ENCODE measurements at regions not wholly inside any gene's neighbourhood (a gene's known extent, or its start where the extent isn't known, plus 50 kb on each side); places are given as distances from the start of the nearest gene placed in this dataset.
"Not testable (repeated sequence)": the region's sequence is repeated elsewhere in the genome, so short reads cannot be mapped to it uniquely, and the experiment has no call there.

GRCh38 chr16:85518398-85519049 lies 94.6 kb upstream of the GSE1 start:
- Histone ChIP-seq H3K4me1 (ENCODE audit: control insufficient read depth, insufficient read depth, low read length) (peaks cover 38% of the 10 kb centered on the region), H3K36me3 (ENCODE audit: control insufficient read depth, insufficient read depth, low read length, severe bottlenecking) (peaks cover 15% of the 10 kb centered on the region), H3K4me3 (ENCODE audit: low read length) (no peak overlapping the region), H3K9ac (ENCODE audit: low read length) (no peak overlapping the region), H3K27me3 (replicated peaks; ENCODE audit: control insufficient read depth, insufficient read depth, low read length) (no peaks in the 10 kb centered on the region), H3K9me3 (ENCODE audit: control insufficient read depth, low read length) (no peaks in the 10 kb centered on the region)
- no peak for DNase-seq (ENCODE audit: low read depth)

DNA sequence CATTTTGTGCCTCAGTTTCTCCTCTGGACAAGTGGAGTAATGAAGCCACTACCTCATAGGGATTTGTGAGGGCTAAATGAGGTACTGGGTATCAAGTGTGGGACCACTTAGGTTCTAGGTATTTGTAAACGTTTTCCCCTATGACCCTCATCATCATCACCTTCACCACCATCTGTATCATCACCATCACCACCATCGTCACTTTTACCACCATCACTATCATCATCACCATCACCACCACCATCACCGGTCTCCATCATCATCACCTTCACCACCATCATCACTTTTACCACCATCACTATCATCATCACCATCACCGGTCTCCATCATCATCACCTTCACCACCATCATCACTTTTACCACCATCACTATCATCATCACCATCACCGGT lies 94.1 kb upstream of the GSE1 start:
- not testable (repeated sequence) for H3K27me3 ChIP-seq (replicated peaks; ENCODE audit: control insufficient read depth, insufficient read depth, low read length)

GRCh38 chr16:85519540-85520231 lies 93.4 kb upstream of the GSE1 start:
- Histone ChIP-seq H3K4me3 (ENCODE audit: low read length) (no peak overlapping the region), H3K27me3 (replicated peaks; ENCODE audit: control insufficient read depth, insufficient read depth, low read length) (no peaks in the 10 kb centered on the region), H3K9me3 (ENCODE audit: control insufficient read depth, low read length) (no peaks in the 10 kb centered on the region), H3K36me3 (ENCODE audit: control insufficient read depth, insufficient read depth, low read length, severe bottlenecking) (peaks cover 15% of the 10 kb centered on the region), H3K9ac (ENCODE audit: low read length) (no peak overlapping the region), H3K4me1 (ENCODE audit: control insufficient read depth, insufficient read depth, low read length) (peaks cover 38% of the 10 kb centered on the region)
- DNase-seq (ENCODE audit: low read depth), result no peak

More for the DNA sequence above, 94.1 kb upstream of the GSE1 start:
- not testable (repeated sequence) for H3K9ac ChIP-seq (ENCODE audit: low read length); H3K4me3 ChIP-seq (ENCODE audit: low read length); H3K9me3 ChIP-seq (ENCODE audit: control insufficient read depth, low read length); DNase-seq (ENCODE audit: low read depth)
- Histone ChIP-seq H3K4me1 (ENCODE audit: control insufficient read depth, insufficient read depth, low read length) (peaks cover 38% of the 10 kb centered on the region), H3K36me3 (ENCODE audit: control insufficient read depth, insufficient read depth, low read length, severe bottlenecking) (peaks cover 15% of the 10 kb centered on the region)

DNA sequence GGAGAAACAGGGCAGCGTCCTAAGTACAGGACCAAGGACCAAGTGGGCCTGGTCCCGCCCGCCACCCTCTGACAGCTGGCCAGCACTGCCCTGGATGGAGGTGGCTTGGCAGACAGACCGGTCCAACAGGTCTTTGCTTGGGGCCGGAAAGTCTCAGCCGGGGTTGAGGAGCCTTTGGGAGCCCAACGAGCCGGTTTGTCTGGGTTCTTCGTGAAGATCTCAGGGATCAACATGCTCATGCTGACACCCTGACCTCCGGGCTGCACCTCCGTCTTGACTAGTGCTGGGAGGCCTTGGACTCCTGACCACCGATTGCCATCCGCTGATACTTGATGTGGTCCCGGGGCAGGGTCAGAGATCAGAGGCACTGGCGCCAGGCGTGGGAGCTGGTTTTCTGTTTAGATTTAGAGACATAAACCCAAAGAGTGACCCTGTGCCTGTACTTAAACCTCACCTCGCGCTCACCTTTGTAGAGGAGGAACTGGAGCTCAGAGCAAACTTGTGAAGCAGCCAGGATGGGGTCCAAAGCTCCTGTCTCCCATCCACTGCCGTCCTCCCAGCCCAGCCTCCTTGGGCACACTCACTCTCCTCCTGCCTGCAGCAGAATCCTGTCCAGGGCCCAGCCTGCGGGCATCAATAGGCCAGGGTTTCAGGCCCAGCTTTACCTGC lies 92.1 kb upstream of the GSE1 start:
- DNase-seq (ENCODE audit: low read depth), result no peak
- Histone ChIP-seq H3K27me3 (replicated peaks; ENCODE audit: control insufficient read depth, insufficient read depth, low read length) (no peaks in the 10 kb centered on the region), H3K4me3 (ENCODE audit: low read length) (no peak overlapping the region), H3K4me1 (ENCODE audit: control insufficient read depth, insufficient read depth, low read length) (peaks cover 33% of the 10 kb centered on the region), H3K36me3 (ENCODE audit: control insufficient read depth, insufficient read depth, low read length, severe bottlenecking) (peaks cover 15% of the 10 kb centered on the region), H3K9ac (ENCODE audit: low read length) (no peak overlapping the region), H3K9me3 (ENCODE audit: control insufficient read depth, low read length) (no peaks in the 10 kb centered on the region)

DNA sequence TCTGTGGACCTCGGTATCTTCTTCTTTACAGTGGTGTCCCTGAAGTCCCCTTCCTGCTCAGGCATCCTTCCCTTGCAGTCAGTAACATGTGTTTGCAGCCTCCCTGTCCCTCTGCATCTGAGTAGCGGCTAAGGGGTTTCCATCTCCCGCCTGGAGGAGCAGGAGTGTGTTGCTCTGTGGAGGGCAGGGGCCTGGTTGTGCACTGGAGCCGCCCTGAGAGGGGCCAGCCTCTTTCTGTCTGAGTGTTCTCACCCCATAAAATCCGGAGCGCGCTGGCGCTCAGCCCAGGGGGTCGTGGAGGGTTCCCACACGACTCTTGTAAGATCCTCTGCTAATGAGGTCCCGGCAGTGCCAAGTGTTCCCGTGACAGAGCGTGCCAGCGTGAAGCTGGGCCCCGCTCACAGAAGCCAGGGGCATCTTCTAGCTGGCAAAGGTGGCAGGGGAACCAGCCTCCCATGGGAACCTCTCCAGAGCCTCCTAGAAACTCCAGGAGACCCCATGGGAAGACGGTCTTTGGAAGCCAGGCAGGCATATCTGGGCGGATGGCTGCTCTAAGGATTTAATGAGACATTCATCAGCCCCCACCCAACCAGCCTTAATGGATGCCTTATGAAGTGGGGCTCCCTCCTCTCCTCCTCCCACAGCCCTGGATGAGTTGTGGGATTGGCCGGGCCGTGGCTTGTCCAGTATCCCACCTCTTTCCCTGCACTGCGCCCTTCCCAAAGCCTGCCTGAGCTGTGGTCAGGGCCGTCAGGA lies 91.4 kb upstream of the GSE1 start:
- Histone ChIP-seq H3K4me1 (ENCODE audit: control insufficient read depth, insufficient read depth, low read length) (peaks cover 31% of the 10 kb centered on the region), H3K4me3 (ENCODE audit: low read length) (no peak overlapping the region), H3K27me3 (replicated peaks; ENCODE audit: control insufficient read depth, insufficient read depth, low read length) (no peaks in the 10 kb centered on the region), H3K9me3 (ENCODE audit: control insufficient read depth, low read length) (no peaks in the 10 kb centered on the region), H3K36me3 (ENCODE audit: control insufficient read depth, insufficient read depth, low read length, severe bottlenecking) (peaks cover 15% of the 10 kb centered on the region), H3K9ac (ENCODE audit: low read length) (no peak overlapping the region)
- no peak for DNase-seq (ENCODE audit: low read depth)

DNA sequence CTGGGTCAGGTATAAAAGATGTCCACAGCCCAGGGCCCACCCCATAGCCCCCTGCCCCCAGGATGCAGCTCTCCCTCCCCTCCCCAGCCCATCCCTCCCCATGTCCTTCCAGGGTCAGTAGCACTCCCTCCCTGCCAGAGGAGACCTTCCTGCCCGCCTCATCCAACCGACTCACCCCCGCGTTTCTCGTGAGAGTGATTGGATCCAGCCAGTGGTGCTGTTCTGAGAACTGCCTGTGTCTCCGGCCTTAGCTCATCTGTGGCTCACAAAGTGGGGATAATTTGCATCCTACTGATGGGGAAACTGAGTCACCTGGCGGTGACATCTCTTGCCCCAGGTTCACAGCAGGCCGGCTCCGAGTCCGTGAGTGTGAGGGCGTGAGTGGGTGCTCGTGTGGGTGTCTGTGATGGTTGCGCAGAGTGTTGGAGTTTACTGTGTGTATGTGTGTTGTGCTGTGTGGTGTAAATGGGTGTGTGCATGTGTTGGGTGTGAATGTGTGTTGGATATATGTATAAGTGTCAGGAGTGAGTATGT lies 90.7 kb upstream of the GSE1 start:
- H3K27me3 ChIP-seq (replicated peaks; ENCODE audit: control insufficient read depth, insufficient read depth, low read length), result no peaks in the 10 kb centered on the region
- H3K36me3 ChIP-seq (ENCODE audit: control insufficient read depth, insufficient read depth, low read length, severe bottlenecking), result peaks cover 15% of the 10 kb centered on the region
- H3K4me3 ChIP-seq (ENCODE audit: low read length), result no peak overlapping the region
- no peak for DNase-seq (ENCODE audit: low read depth)
- H3K4me1 ChIP-seq (ENCODE audit: control insufficient read depth, insufficient read depth, low read length), result peaks cover 31% of the 10 kb centered on the region
- H3K9me3 ChIP-seq (ENCODE audit: control insufficient read depth, low read length), result no peaks in the 10 kb centered on the region
- H3K9ac ChIP-seq (ENCODE audit: low read length), result peak overlapping the region; percentile 4

DNA sequence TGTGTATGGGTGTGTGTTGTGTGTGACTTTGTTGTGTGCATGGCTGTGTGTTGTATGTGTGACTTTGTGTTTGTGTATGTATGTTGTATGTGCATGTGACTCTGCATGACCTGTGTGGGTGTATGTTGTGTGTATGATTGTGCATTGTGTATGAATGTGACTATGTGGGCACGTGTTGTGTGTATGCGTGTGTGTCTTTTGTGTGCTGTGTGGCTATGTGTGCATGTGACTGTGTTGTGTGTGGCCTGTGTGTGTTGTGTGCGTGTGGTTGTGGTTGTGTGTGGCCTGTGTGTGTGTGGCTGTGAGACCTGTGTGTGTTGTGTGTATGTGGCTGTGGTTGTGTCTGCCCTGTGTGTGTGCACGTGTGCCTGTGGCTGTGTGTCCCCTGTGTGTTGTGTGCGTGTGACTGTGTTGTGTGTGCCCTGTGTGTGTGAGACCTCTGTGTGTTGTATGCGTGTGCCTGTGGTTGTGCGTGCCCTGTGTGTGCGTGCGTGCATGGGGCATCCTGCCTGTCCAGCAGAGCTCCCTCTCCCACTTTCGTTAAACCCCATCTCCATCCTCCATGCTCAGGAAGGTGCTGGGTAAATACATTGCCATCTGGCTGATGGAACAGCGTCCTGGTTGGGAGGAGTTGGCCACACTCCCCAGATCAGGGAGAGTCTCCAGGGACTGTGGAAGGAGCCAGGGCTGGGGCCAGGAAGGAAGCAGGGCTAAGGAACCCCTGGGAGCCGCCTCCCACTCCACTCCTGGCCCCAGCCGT lies 90.1 kb upstream of the GSE1 start:
- Histone ChIP-seq H3K9me3 (ENCODE audit: control insufficient read depth, low read length) (no peaks in the 10 kb centered on the region), H3K4me1 (ENCODE audit: control insufficient read depth, insufficient read depth, low read length) (peaks cover 31% of the 10 kb centered on the region), H3K36me3 (ENCODE audit: control insufficient read depth, insufficient read depth, low read length, severe bottlenecking) (peaks cover 15% of the 10 kb centered on the region), H3K9ac (ENCODE audit: low read length) (peak overlapping the region; percentile 70), H3K27me3 (replicated peaks; ENCODE audit: control insufficient read depth, insufficient read depth, low read length) (no peaks in the 10 kb centered on the region), H3K4me3 (ENCODE audit: low read length) (no peak overlapping the region)
- peak; percentile 36 for DNase-seq (ENCODE audit: low read depth)

GRCh38 chr16:85523602-85524364 lies 89.3 kb upstream of the GSE1 start:
- H3K36me3 ChIP-seq (ENCODE audit: control insufficient read depth, insufficient read depth, low read length, severe bottlenecking), result peaks cover 14% of the 10 kb centered on the region
- peaks cover 31% of the 10 kb centered on the region for H3K4me1 ChIP-seq (ENCODE audit: control insufficient read depth, insufficient read depth, low read length)

DNA sequence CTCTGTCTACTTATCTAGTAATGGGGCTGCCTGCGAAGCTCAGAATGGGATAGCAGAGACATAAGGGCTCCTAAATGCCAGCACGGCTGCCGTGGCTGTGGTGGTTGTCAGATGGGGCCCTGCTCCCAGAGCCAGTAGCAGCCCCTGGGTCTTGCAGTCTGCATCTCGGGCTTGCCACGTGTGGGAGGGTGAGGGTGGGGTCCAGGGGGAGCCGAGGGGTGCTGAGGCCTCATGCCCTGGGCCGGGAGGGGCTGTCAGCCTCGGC lies 88.8 kb upstream of the GSE1 start:
- no peaks in the 10 kb centered on the region for H3K9me3 ChIP-seq (ENCODE audit: control insufficient read depth, low read length)
- H3K4me1 ChIP-seq (ENCODE audit: control insufficient read depth, insufficient read depth, low read length), result peaks cover 31% of the 10 kb centered on the region
- peaks cover 9% of the 10 kb centered on the region for H3K36me3 ChIP-seq (ENCODE audit: control insufficient read depth, insufficient read depth, low read length, severe bottlenecking)
- H3K9ac ChIP-seq (ENCODE audit: low read length), result peak overlapping the region; percentile 70
- H3K4me3 ChIP-seq (ENCODE audit: low read length), result no peak overlapping the region
- no peak for DNase-seq (ENCODE audit: low read depth)
- H3K27me3 ChIP-seq (replicated peaks; ENCODE audit: control insufficient read depth, insufficient read depth, low read length), result no peaks in the 10 kb centered on the region

More at GRCh38 chr16:85523602-85524364, 89.3 kb upstream of the GSE1 start:
- no peak overlapping the region for H3K4me3 ChIP-seq (ENCODE audit: low read length)
- no peaks in the 10 kb centered on the region for H3K27me3 ChIP-seq (replicated peaks; ENCODE audit: control insufficient read depth, insufficient read depth, low read length)
- no peaks in the 10 kb centered on the region for H3K9me3 ChIP-seq (ENCODE audit: control insufficient read depth, low read length)
- H3K9ac ChIP-seq (ENCODE audit: low read length), result peak overlapping the region; percentile 70
- no peak for DNase-seq (ENCODE audit: low read depth)

Measured in adipocyte (in vitro differentiated cells).